H1 (cell line): ENCODE measurements at regions not wholly inside any gene's neighbourhood (a gene's known extent, or its start where the extent isn't known, plus 50 kb on each side); places are given as distances from the start of the nearest gene placed in this dataset.

Experiments
- CTCF ChIA-PET: fragments of 300-600 bp; sonication (Branson Sonifier 250); formaldehyde crosslinking; loops from one replicate; lab custom pipeline; 2021; ENCODE audit not compliant: partially characterized antibody; lab: Charles Lee
- POLR2A ChIA-PET: fragments of 300-600 bp; sonication (Branson Sonifier 250); formaldehyde crosslinking; loops from one replicate; lab custom pipeline; 2021; ENCODE audit warnings: inconsistent platforms; ENCODE audit not compliant: partially characterized antibody; lab: Charles Lee
- DNase-seq, 2 experiments: peaks; one replicate each; pipeline versions ENCODE4 v3.0.0 to v3.0.0-alpha.2; 2010 to 2022; ENCODE audit warnings: low spot score in 2 of 2, low read depth in 1 of 2, mixed read lengths in 1 of 2
- FAIRE-seq: peaks from 2 replicates; lab custom pipeline; 2011; peaks lifted over from hg19 to GRCh38; lab: Jason Lieb, UNC
- H2AFZ ChIP-seq: 2 replicates; pipeline ENCODE4 v1.8.1; 2012; ENCODE audit warnings: low read length, inconsistent platforms
- H2AK5ac ChIP-seq: 2 replicates; pipeline ENCODE4 v1.6.1; 2013; ENCODE audit warnings: low read depth, low read length
- H2BK120ac ChIP-seq: replicated peaks from 2 replicates; pipeline ENCODE3; 2013; ENCODE audit warnings: low read depth, low read length, inconsistent platforms
- H2BK12ac ChIP-seq: 2 replicates; pipeline ENCODE4 v1.6.1; 2013; ENCODE audit warnings: low read depth, low read length
- H2BK15ac ChIP-seq: 2 replicates; pipeline ENCODE4 v1.6.1; 2013; ENCODE audit warnings: low read length
- H2BK20ac ChIP-seq: 2 replicates; pipeline ENCODE4 v1.6.1; 2013; ENCODE audit warnings: low read length
- H2BK5ac ChIP-seq: 2 replicates; pipeline ENCODE4 v1.6.1; 2013; ENCODE audit warnings: low read depth, low read length
- H3K14ac ChIP-seq: 2 replicates; pipeline ENCODE4 v1.6.1; 2013; ENCODE audit warnings: inconsistent platforms; ENCODE audit not compliant: insufficient read length
- H3K18ac ChIP-seq: 2 replicates; pipeline ENCODE4 v1.6.1; 2013; ENCODE audit warnings: low read length; ENCODE audit errors: extremely low read depth
- H3K23ac ChIP-seq: 2 replicates; pipeline ENCODE4 v1.6.1; 2013; ENCODE audit warnings: inconsistent platforms; ENCODE audit not compliant: insufficient read length
- H3K23me2 ChIP-seq: 2 replicates; pipeline ENCODE4 v1.6.1; 2013; ENCODE audit warnings: low read depth, low read length
- H3K27ac ChIP-seq: 2 replicates; pipeline ENCODE4 v1.6.1; 2011; ENCODE audit warnings: low read depth, low read length, inconsistent platforms
- H3K27me3 ChIP-seq, 4 experiments: replicated peaks in 1 of 4; 1 replicate in 1 of 4; 2 replicates in 3 of 4; pipeline versions ENCODE4 v1.6.1 to v1.8.1; 2011 to 2013; ENCODE audit warnings: low read length in 3 of 4, mild to moderate bottlenecking in 3 of 4, inconsistent platforms in 2 of 4, mixed read lengths in 2 of 4, moderate library complexity in 1 of 4; ENCODE audit not compliant: control insufficient read depth in 3 of 4, insufficient read depth in 3 of 4; ENCODE audit errors: extremely low read depth in 1 of 4
- H3K36me3 ChIP-seq, 4 experiments: 2 replicates each; pipeline versions ENCODE4 v1.6.1 to v1.8.1; 2011 to 2013; ENCODE audit warnings: mild to moderate bottlenecking in 4 of 4, low read length in 3 of 4, moderate library complexity in 2 of 4, control low read depth in 1 of 4, inconsistent platforms in 1 of 4; ENCODE audit not compliant: insufficient read depth in 4 of 4, control insufficient read depth in 2 of 4
- H3K4ac ChIP-seq: replicated peaks from 2 replicates; pipeline ENCODE3; 2013; ENCODE audit warnings: low read length, low read depth, mixed read lengths, inconsistent platforms; ENCODE audit not compliant: insufficient read length
- H3K4me1 ChIP-seq, 4 experiments: replicated peaks in 1 of 4; 1 replicate in 1 of 4; 2 replicates in 3 of 4; pipeline versions ENCODE4 v1.6.1 to v1.8.1; 2011 to 2013; ENCODE audit warnings: low read length in 3 of 4, inconsistent platforms in 2 of 4, mixed read lengths in 1 of 4; ENCODE audit not compliant: insufficient read depth in 4 of 4, control insufficient read depth in 3 of 4
- H3K4me2 ChIP-seq, 2 experiments: 2 replicates each; pipeline versions ENCODE4 v1.6.1 to v1.8.1; 2011 to 2013; ENCODE audit warnings: low read depth in 2 of 2, low read length in 2 of 2, control low read depth in 1 of 2, inconsistent platforms in 1 of 2, mild to moderate bottlenecking in 1 of 2; ENCODE audit not compliant: insufficient read depth in 1 of 2
- H3K4me3 ChIP-seq, 4 experiments: fragments of 200-600, 300-600 bp in 1 of 4; sonication (generic), shearing (Covaris generic), sonication (Bioruptor Twin) in 1 of 4; 2 replicates each; pipeline versions ENCODE4 v1.5.1 to v1.8.1; 2011 to 2016; ENCODE audit warnings: low read length in 4 of 4, low read depth in 3 of 4, control low read depth in 2 of 4, inconsistent platforms in 2 of 4, mild to moderate bottlenecking in 2 of 4, mixed read lengths in 1 of 4, moderate library complexity in 1 of 4; ENCODE audit not compliant: insufficient read depth in 2 of 4; ENCODE audit errors: extremely low read depth in 1 of 4
- H3K56ac ChIP-seq: replicated peaks from 2 replicates; pipeline ENCODE3; 2013; ENCODE audit warnings: low read depth, mild to moderate bottlenecking, mixed read lengths, low read length, inconsistent platforms; ENCODE audit not compliant: insufficient read length
- H3K79me1 ChIP-seq: 2 replicates; pipeline ENCODE4 v1.6.1; 2013; ENCODE audit warnings: low read depth, low read length, control low read depth
- H3K79me2 ChIP-seq, 2 experiments: 2 replicates each; pipeline versions ENCODE4 v1.6.1 to v1.8.1; 2012 to 2013; ENCODE audit warnings: low read length in 2 of 2, mild to moderate bottlenecking in 2 of 2, inconsistent platforms in 1 of 2; ENCODE audit not compliant: insufficient read depth in 2 of 2, control insufficient read depth in 1 of 2
- H3K9ac ChIP-seq, 4 experiments: replicated peaks in 1 of 4; 1 replicate in 1 of 4; 2 replicates in 3 of 4; pipeline versions ENCODE4 v1.6.1 to v1.8.1; 2011 to 2013; ENCODE audit warnings: low read depth in 3 of 4, low read length in 3 of 4, control low read depth in 2 of 4, mild to moderate bottlenecking in 2 of 4, moderate library complexity in 2 of 4, inconsistent platforms in 1 of 4; ENCODE audit errors: extremely low read depth in 1 of 4
- H3K9me3 ChIP-seq, 2 experiments: 2 replicates each; pipeline versions ENCODE4 v1.6.1 to v1.8.1; 2012 to 2013; ENCODE audit warnings: mild to moderate bottlenecking in 2 of 2, moderate library complexity in 2 of 2, control low read depth in 1 of 2, inconsistent platforms in 1 of 2, low read depth in 1 of 2, low read length in 1 of 2, mixed read lengths in 1 of 2; ENCODE audit not compliant: insufficient read depth in 2 of 2
- H4K20me1 ChIP-seq, 2 experiments: replicated peaks in 1 of 2; 2 replicates each; pipeline versions ENCODE3 to v1.8.1; 2011 to 2013; ENCODE audit warnings: inconsistent platforms in 2 of 2, low read length in 2 of 2, mild to moderate bottlenecking in 1 of 2; ENCODE audit not compliant: insufficient read depth in 2 of 2, control insufficient read depth in 1 of 2
- H4K5ac ChIP-seq: 2 replicates; pipeline ENCODE4 v1.6.1; 2013; ENCODE audit warnings: low read length, low read depth, mixed read lengths, inconsistent platforms; ENCODE audit not compliant: insufficient read length
- H4K8ac ChIP-seq: 2 replicates; pipeline ENCODE4 v1.8.0; 2013; ENCODE audit warnings: mild to moderate bottlenecking, moderate library complexity, low read length, inconsistent platforms; ENCODE audit not compliant: insufficient read depth; ENCODE audit errors: extremely low read depth
- H4K91ac ChIP-seq: replicated peaks from 2 replicates; pipeline ENCODE3; 2013; ENCODE audit warnings: low read length, mixed read lengths, inconsistent platforms; ENCODE audit not compliant: insufficient read length
- HDAC2 ChIP-seq, 2 experiments: fragments of 300-600 bp in 1 of 2; sonication (generic) in 1 of 2; IDR thresholded peaks; 2 replicates each; pipeline ENCODE4 v1.6.1; 2011 to 2012; ENCODE audit warnings: low read depth in 2 of 2, low read length in 2 of 2, mild to moderate bottlenecking in 2 of 2, moderate library complexity in 2 of 2, borderline replicate concordance in 1 of 2, inconsistent platforms in 1 of 2
- WGBS, 2 experiments: shearing (Covaris generic) in 1 of 2; methylation state at CpG; one replicate each; pipeline versions ENCODE4 v1.1.6 to v1.1.7; 2013 to 2015; ENCODE audit warnings: low lambda C conversion rate in 2 of 2, mixed read lengths in 2 of 2, inconsistent platforms in 1 of 2, low coverage in 1 of 2, missing lambda C conversion rate in 1 of 2; ENCODE audit not compliant: insufficient replicate concordance in 2 of 2, insufficient coverage in 1 of 2, insufficient read length in 1 of 2; ENCODE audit errors: extremely low coverage in 1 of 2, missing lambda C conversion rate in 1 of 2; 5-methylcytosine and 5-hydroxymethylcytosine counted together

DNA sequence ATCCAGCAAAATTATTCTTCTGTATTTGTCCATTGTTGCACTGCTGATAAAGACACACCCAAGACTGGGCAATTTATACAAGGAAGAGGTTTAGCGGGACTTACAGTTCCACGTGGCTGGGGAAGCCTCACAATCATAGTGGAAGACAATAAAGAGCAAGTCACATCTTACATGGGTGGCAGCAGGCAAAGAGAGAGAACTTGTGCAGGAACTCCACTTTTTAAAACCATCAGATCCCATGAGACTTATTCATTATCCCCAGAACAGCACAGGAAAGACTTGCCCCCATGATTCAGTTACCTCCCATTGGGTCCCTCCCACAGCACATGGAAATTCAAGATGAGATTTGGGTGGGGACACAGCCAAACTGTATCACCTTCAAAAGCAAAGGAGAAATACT is 286.5 kb upstream of the ECI2 start:
- Histone ChIP-seq H3K14ac (no peak overlapping the region), H3K56ac (no peak overlapping the region), H3K79me1 (no peaks in the 10 kb centered on the region), H3K27ac (no peak overlapping the region), H3K79me2 (no peaks in the 10 kb centered on the region), H3K4me1 (peaks cover 0 to 4% (median 0%) of the 10 kb centered on the region in 4 experiments; a peak in 2 of 7 replicates), H3K9me3 (peaks cover 6% of the 10 kb centered on the region in 2 experiments; a peak in 2 of 4 replicates), H3K36me3 (no peaks in the 10 kb centered on the region; a peak in 1 of 8 replicates), H2BK120ac (no peak overlapping the region), H3K4me3 (no peak overlapping the region), H3K23me2 (no peaks in the 10 kb centered on the region)
- no peak for TF ChIP-seq HDAC2 (IDR thresholded peaks at IDR 0.05; ENCODE audit: borderline replicate concordance in 1 of 2, low read depth in 2 of 2, low read length in 2 of 2)
- TF ChIP-seq, all 59 proteins: peak for 0
- Histone ChIP-seq H3K23ac (no peak overlapping the region), H3K18ac (no peak overlapping the region), H4K91ac (no peak overlapping the region), H2BK15ac (no peak overlapping the region), H3K4ac (no peak overlapping the region), H4K20me1 (no peaks in the 10 kb centered on the region), H2BK12ac (no peak overlapping the region), H4K5ac (no peak overlapping the region), H2AK5ac (no peak overlapping the region), H3K27me3 (no peaks in the 10 kb centered on the region), H2AFZ (no peak overlapping the region), H2BK20ac (no peak overlapping the region), H3K4me2 (no peak overlapping the region), H4K8ac (no peak overlapping the region), H3K9ac (no peak overlapping the region), H2BK5ac (no peak overlapping the region)
- no peak for FAIRE-seq
- ChIA-PET CTCF (no interaction called here), POLR2A (no interaction called here)
- 66% methylated on average over 2 of the region's 2 CpGs; no CpG with 5 or more reads in 1 of the 2 experiments for WGBS, 2 experiments
- DNase-seq: no peak
